NCI-H510A treated with DMSO at 0.1 percent for 48 hours (cell line): ENCODE measurements at regions not wholly inside any gene's neighbourhood (a gene's known extent, or its start where the extent isn't known, plus 50 kb on each side); places are given as distances from the start of the nearest gene placed in this dataset.
A peak's percentile ranks its signal among the peaks of the same experiment; 100 is the strongest.

ENCODE experiments used
- DNase-seq: peaks from one replicate; lab custom pipeline; 2025; lab: John Stamatoyannopoulos, UW

- no peak for DNase-seq
These were observed 65.5 kb downstream of the ANKRD60 start for GRCh38 chr20:58162986-58163385.

GRCh38 chr20:58161192-58161591 lies 67.3 kb downstream of the ANKRD60 start:
- DNase-seq = no peak

GRCh38 chr20:58160451-58161061 lies 67.9 kb downstream of the ANKRD60 start:
- no peak for DNase-seq

GRCh38 chr20:58155148-58155925 lies 73.1 kb downstream of the ANKRD60 start:
- DNase-seq = no peak

GRCh38 chr20:58154113-58154512 lies 74.3 kb downstream of the ANKRD60 start:
- no peak for DNase-seq

GRCh38 chr20:58153121-58153520 lies 75.3 kb downstream of the ANKRD60 start:
- no peak for DNase-seq

GRCh38 chr20:58150772-58151171 lies 77.7 kb downstream of the ANKRD60 start:
- DNase-seq = peak; percentile 1

GRCh38 chr20:58149437-58150091 lies 78.9 kb downstream of the ANKRD60 start:
- no peak for DNase-seq

GRCh38 chr20:58148891-58149290 lies 79.6 kb downstream of the ANKRD60 start:
- no peak for DNase-seq

GRCh38 chr20:58147628-58148370 lies 80.7 kb downstream of the ANKRD60 start:
- no peak for DNase-seq

- no peak for DNase-seq
These were observed 81.7 kb downstream of the ANKRD60 start for GRCh38 chr20:58146746-58147140.

GRCh38 chr20:58146081-58146745 lies 82.2 kb downstream of the ANKRD60 start:
- no peak for DNase-seq

GRCh38 chr20:58145506-58146080 lies 82.9 kb downstream of the ANKRD60 start:
- no peak for DNase-seq

GRCh38 chr20:58144096-58144495 lies 84.4 kb downstream of the ANKRD60 start:
- DNase-seq = no peak

GRCh38 chr20:58143531-58143930 lies 84.9 kb downstream of the ANKRD60 start:
- DNase-seq = no peak

- no peak for DNase-seq
These were observed 85.6 kb downstream of the ANKRD60 start for GRCh38 chr20:58142843-58143185.

- DNase-seq = no peak
These were observed 86.2 kb downstream of the ANKRD60 start for GRCh38 chr20:58141971-58142842.

GRCh38 chr20:58141496-58141895 lies 87.0 kb downstream of the ANKRD60 start:
- DNase-seq = no peak

GRCh38 chr20:58140787-58141425 lies 87.5 kb downstream of the ANKRD60 start:
- no peak for DNase-seq
